ENCODE measurements at regions not wholly inside any gene's neighbourhood (a gene's known extent, or its start where the extent isn't known, plus 50 kb on each side); places are given as distances from the start of the nearest gene placed in this dataset.
A peak's percentile ranks its signal among the peaks of the same experiment; 100 is the strongest.

DNA sequence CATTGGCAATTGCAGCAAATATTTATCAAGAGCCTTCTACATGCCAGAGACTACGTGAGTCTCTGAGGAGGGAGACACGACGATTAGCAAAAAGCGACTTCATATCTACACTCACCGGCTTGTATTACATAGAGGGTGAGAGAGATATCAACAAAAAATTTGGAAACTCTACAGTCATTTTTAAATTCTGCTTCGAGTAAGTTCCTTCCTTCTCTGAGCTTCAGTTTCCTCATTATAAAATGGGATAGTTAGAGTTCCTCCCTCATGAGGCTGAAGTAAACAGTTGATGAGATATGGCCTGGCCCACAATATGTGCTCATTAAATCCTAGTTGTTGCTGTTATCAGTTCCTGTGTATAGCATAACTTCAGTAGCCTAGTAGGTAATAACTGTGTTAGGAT is 64.1 kb upstream of the SIRPA start:
- TF ChIP-seq, protein P1, sequence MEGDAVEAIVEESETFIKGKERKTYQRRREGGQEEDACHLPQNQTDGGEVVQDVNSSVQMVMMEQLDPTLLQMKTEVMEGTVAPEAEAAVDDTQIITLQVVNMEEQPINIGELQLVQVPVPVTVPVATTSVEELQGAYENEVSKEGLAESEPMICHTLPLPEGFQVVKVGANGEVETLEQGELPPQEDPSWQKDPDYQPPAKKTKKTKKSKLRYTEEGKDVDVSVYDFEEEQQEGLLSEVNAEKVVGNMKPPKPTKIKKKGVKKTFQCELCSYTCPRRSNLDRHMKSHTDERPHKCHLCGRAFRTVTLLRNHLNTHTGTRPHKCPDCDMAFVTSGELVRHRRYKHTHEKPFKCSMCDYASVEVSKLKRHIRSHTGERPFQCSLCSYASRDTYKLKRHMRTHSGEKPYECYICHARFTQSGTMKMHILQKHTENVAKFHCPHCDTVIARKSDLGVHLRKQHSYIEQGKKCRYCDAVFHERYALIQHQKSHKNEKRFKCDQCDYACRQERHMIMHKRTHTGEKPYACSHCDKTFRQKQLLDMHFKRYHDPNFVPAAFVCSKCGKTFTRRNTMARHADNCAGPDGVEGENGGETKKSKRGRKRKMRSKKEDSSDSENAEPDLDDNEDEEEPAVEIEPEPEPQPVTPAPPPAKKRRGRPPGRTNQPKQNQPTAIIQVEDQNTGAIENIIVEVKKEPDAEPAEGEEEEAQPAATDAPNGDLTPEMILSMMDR (conservative IDR thresholded peaks at IDR 0.05; ENCODE audit: low read depth, low read length): no peak
- no peak overlapping the region for H3K4me3 ChIP-seq (ENCODE audit: low read depth, low read length)
- DNase-seq (ENCODE audit: low read depth): no peak

DNA sequence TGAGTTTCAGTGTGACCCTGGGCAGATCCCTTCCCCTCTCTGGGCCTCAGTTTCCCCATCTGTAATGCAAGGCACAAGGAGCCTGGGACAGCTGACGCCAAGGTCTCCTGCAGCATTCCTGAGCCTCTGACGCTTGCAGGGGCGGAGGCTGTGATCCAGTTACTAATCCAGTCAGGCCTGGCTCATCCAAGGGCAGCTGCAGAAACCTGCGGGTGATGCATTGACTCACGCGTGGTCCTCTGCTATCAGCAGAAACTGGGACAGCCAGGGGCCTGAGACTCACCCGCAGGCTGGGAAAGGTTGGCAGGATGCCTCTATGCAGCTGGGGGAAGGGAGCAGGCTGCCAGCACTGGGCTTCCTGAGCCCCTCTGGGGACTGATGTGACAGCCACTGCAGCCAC is 65.0 kb upstream of the SIRPA start:
- TF ChIP-seq, protein P1 (conservative IDR thresholded peaks at IDR 0.05; ENCODE audit: low read depth, low read length): no peak
- no peak overlapping the region for H3K4me3 ChIP-seq (ENCODE audit: low read depth, low read length)
- DNase-seq (ENCODE audit: low read depth): peak; percentile 89

GRCh38 chr20:1829531-1829930 is 65.7 kb upstream of the SIRPA start:
- no peak overlapping the region for H3K4me3 ChIP-seq (ENCODE audit: low read depth, low read length)
- TF ChIP-seq, protein P1 (conservative IDR thresholded peaks at IDR 0.05; ENCODE audit: low read depth, low read length): no peak
- DNase-seq (ENCODE audit: low read depth): no peak

- DNase-seq (ENCODE audit: low read depth): no peak
- TF ChIP-seq, protein P1 (conservative IDR thresholded peaks at IDR 0.05; ENCODE audit: low read depth, low read length): no peak
- no peak overlapping the region for H3K4me3 ChIP-seq (ENCODE audit: low read depth, low read length)
Measured at GRCh38 chr20:1828786-1829131, 66.4 kb upstream of the SIRPA start.

DNA sequence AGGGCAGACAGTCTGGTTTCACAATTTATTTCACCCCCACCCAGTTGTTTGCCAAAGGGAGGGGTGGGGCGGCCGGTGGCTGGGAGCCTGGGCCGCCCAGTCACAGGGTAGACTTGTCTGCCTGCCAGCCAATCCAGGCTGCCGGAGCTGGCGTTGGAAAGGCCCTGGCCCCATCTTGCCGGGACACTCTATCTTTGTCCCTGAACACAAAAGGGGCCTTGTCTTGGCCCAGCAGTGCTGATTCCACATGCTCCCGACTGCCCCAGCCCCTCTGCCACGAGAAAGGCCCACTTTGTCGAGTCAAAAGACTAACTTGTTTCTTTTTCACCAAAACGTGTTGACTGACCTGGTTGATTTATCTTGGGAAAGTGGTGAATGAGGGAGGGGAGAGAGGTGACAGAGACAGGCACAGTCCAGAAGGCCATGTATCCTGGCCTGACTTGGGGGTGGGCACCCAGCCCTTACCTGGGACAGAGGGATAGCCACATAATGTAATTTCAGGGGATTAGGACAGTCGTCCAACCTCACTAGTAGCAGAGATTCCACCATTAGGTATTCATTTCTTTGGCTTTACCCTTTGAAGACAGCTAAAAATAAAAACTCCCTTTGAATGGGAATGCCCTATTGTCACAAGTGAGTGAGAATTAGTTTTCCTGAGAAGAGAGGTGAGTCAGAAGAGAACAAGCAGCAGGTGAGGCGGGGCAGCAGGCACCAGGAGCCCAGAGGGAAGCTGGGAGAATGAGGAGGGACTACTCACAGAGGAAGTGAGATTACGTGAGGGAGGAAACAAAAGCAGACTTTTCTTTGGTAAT is 67.0 kb upstream of the SIRPA start:
- no peak for DNase-seq (ENCODE audit: low read depth)
- TF ChIP-seq, protein P1 (conservative IDR thresholded peaks at IDR 0.05; ENCODE audit: low read depth, low read length): no peak
- H3K4me3 ChIP-seq (ENCODE audit: low read depth, low read length): no peak overlapping the region

DNA sequence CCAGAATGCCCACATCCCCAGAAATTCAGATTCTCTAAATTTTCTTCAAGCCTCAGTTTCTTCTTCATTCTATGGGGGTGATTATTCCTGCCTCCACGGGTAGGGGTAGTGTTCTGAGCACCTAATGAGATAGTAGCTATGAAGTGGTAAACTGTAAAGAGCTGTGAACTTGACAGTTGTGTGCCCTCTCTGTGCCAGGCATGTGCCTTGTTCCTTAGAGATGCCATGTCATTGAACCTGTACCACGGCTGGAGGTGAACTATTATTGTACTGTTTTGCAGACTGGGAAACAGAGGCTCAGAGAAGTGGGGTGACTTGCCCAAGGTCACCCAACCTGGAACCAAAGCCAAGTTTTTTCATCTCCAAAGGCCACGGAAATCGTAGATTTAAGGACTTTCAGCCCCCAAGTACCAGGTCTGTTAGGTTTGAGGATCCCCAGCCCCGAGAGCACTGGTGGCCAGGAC is 67.7 kb upstream of the SIRPA start:
- TF ChIP-seq, protein P1 (conservative IDR thresholded peaks at IDR 0.05; ENCODE audit: low read depth, low read length): no peak
- DNase-seq (ENCODE audit: low read depth): no peak
- H3K4me3 ChIP-seq (ENCODE audit: low read depth, low read length): no peak overlapping the region

- H3K4me3 ChIP-seq (ENCODE audit: low read depth, low read length): no peak overlapping the region
- DNase-seq (ENCODE audit: low read depth): no peak
- TF ChIP-seq, protein P1 (conservative IDR thresholded peaks at IDR 0.05; ENCODE audit: low read depth, low read length): no peak
Measured at GRCh38 chr20:1825938-1826445, 69.2 kb upstream of the SIRPA start.
